ENCODE measurements at regions not wholly inside any gene's neighbourhood (a gene's known extent, or its start where the extent isn't known, plus 50 kb on each side); places are given as distances from the start of the nearest gene placed in this dataset.

GRCh38 chr18:27685807-27686412 is 491.0 kb downstream of the CDH2 start:
- TF ChIP-seq RCOR1 (IDR thresholded peaks at IDR 0.05; ENCODE audit: insufficient replicate concordance, low read length), result no peak
- peak; percentile 84 for TF ChIP-seq CTCF (conservative IDR thresholded peaks at IDR 0.05; ENCODE audit: low read depth, low read length)
- peak; percentile 85 for TF ChIP-seq SMC3 (IDR thresholded peaks at IDR 0.05; ENCODE audit: low read depth, low read length)
- TF ChIP-seq MAFK (IDR thresholded peaks at IDR 0.05; ENCODE audit: low read depth, low read length), result no peak
- no peak for TF ChIP-seq NFE2L2 (IDR thresholded peaks at IDR 0.05; ENCODE audit: low read depth, low read length)
- TF ChIP-seq USF2 (IDR thresholded peaks at IDR 0.05; ENCODE audit: low read depth, low read length), result no peak
- no peak for TF ChIP-seq POLR2A (IDR thresholded peaks at IDR 0.05; ENCODE audit: low read depth, low read length)
- TF ChIP-seq RAD21 (IDR thresholded peaks at IDR 0.05; ENCODE audit: low read length), result peak; percentile 65
- no peak for TF ChIP-seq MAZ (IDR thresholded peaks at IDR 0.05; ENCODE audit: borderline replicate concordance, low read depth, low read length)
- no peak for TF ChIP-seq MXI1 (IDR thresholded peaks at IDR 0.05; ENCODE audit: borderline replicate concordance, low read depth, low read length)
- TF ChIP-seq FOS (IDR thresholded peaks at IDR 0.05; ENCODE audit: low read depth, low read length), result no peak
- no peak for TF ChIP-seq BHLHE40 (IDR thresholded peaks at IDR 0.05; ENCODE audit: low read depth, low read length)
- no peak for TF ChIP-seq RFX5 (IDR thresholded peaks at IDR 0.05; ENCODE audit: low read depth, low read length)
